Heart left ventricle (tissue), 13 donors: ENCODE measurements at regions not wholly inside any gene's neighbourhood (a gene's known extent, or its start where the extent isn't known, plus 50 kb on each side); places are given as distances from the start of the nearest gene placed in this dataset.

Source experiments
- CTCF ChIP-seq, 12 donors: fragments of 200-600 bp; sonication (generic) in 4 of 12; IDR thresholded peaks; one replicate each; pipeline versions ENCODE4 v1.5.0 to v1.8.0; 2018 to 2022; ENCODE audit warnings: antibody characterized with exemption in 12 of 12, mild to moderate bottlenecking in 5 of 12
- POLR2A ChIP-seq, 2 donors: fragments of 450-650 bp; IDR thresholded peaks; one replicate each; pipeline ENCODE4 v1.6.1; 2017; ENCODE audit warnings: antibody characterized with exemption in 2 of 2, mild to moderate bottlenecking in 2 of 2, moderate library complexity in 2 of 2
- donor health status: ischemic (EF 13 %, LVEDD 7.1; RV severe dilation, severe dysfunction).
- donor health status: DM: no; HTN: yes; CAD: no.
- donor health status: DM: no; HTN: no; CAD: no.
- donor health status: ischemic (EF 25% LVEDD 6.9; RV normal size, moderate dysfunction).
- donor health status: ischemic (EF 25% LVEDD 5.7; RV mildly dilated, moderate dysfunction).
- donor health status: ischemic (EF 35%, LVEDD 5.7; RV mildly dilated, moderate dysfunction).
- donor health status: nonischemic (EF 11% LVEDD 7.7; RV severe dilation, severe dysfunction).
- donor health status: DM: yes; HTN: yes; CAD: no.
- donor health status: PGD.
- donor health status: ischemic (EF 29% LVEDD 5.4; RV normal size, mild dysfunction).
- donor health status: nonischemic (EF 23%, LVEDD 6.1; RV moderate dilation, normal function).

GRCh38 chr5:3828761-3829160 lies 233.1 kb downstream of the IRX1 start:
- no peak for TF ChIP-seq POLR2A (IDR thresholded peaks at IDR 0.05)
- TF ChIP-seq CTCF (IDR thresholded peaks at IDR 0.05), result no peak
